Panc1 (cell line): ENCODE measurements at regions not wholly inside any gene's neighbourhood (a gene's known extent, or its start where the extent isn't known, plus 50 kb on each side); places are given as distances from the start of the nearest gene placed in this dataset.

Experiments used
- ATAC-seq: fragments of 200-7000 bp; cut with Tn5 transposase; 2 replicates; pipeline ENCODE4 v1.9.1; 2020; ENCODE audit warnings: mild to moderate bottlenecking, moderate library complexity
- BruUV-seq: library from RNA; stranded (reverse); fragments of 400-500 nt; replicated peaks from 2 replicates; lab custom pipeline; 2021; lab: Mats Ljungman, UMichigan
- CTCF ChIA-PET: fragments of 300-600 bp; sonication (Branson Sonifier 250); formaldehyde crosslinking; loops from one replicate; lab custom pipeline; 2022; ENCODE audit warnings: antibody characterized with exemption; lab: Charles Lee
- POLR2A ChIA-PET: fragments of 300-600 bp; sonication (Branson Sonifier 250); formaldehyde crosslinking; loops from one replicate; lab custom pipeline; 2022; ENCODE audit warnings: antibody characterized with exemption; lab: Charles Lee
- DNase-seq: peaks from one replicate; pipeline ENCODE4 v3.0.0-alpha.2; 2010; ENCODE audit warnings: low read depth, low spot score
- H3K27ac ChIP-seq: 2 replicates; pipeline ENCODE4 v1.5.1; 2011; ENCODE audit warnings: mild to moderate bottlenecking, low read length, inconsistent platforms
- H3K27me3 ChIP-seq: fragments of 200-500 bp; sonication (Bioruptor generic); 2 replicates; pipeline ENCODE4 v1.6.0; 2014; ENCODE audit warnings: low read length, inconsistent platforms; ENCODE audit not compliant: control insufficient read depth, insufficient read depth
- H3K36me3 ChIP-seq: fragments of 200-500 bp; sonication (Bioruptor generic); 2 replicates; pipeline ENCODE4 v1.5.1; 2014; ENCODE audit warnings: inconsistent platforms, mild to moderate bottlenecking, low read length, moderate library complexity; ENCODE audit not compliant: control insufficient read depth, insufficient read depth
- H3K4me1 ChIP-seq: 2 replicates; pipeline ENCODE4 v1.5.1; 2011; ENCODE audit warnings: inconsistent platforms, mild to moderate bottlenecking, low read length, moderate library complexity; ENCODE audit not compliant: control insufficient read depth, insufficient read depth
- H3K4me3 ChIP-seq, 2 experiments: 2 replicates each; pipeline ENCODE4 v1.5.1; 2011 to 2012; ENCODE audit warnings: low read depth in 2 of 2, low read length in 2 of 2, mild to moderate bottlenecking in 2 of 2, inconsistent platforms in 1 of 2, moderate library complexity in 1 of 2
- H3K9me3 ChIP-seq: fragments of 200-500 bp; sonication (Bioruptor generic); 2 replicates; pipeline ENCODE4 v1.5.1; 2014; ENCODE audit warnings: low read depth, mild to moderate bottlenecking, inconsistent platforms, low read length, moderate library complexity; ENCODE audit not compliant: control insufficient read depth, insufficient read depth
- CTCF ChIP-seq: fragments of 450-650 bp; IDR thresholded peaks from 2 replicates; pipeline ENCODE4 v1.5.1; 2017; ENCODE audit warnings: mild to moderate bottlenecking
- POLR2AphosphoS5 ChIP-seq: IDR thresholded peaks from 2 replicates; pipeline ENCODE4 v1.6.1; 2012; ENCODE audit warnings: mild to moderate bottlenecking, low read depth, low read length, moderate library complexity
- REST ChIP-seq, 2 experiments: IDR thresholded peaks; 2 replicates each; pipeline ENCODE4 v1.6.1; 2011 to 2012; ENCODE audit warnings: low read depth in 2 of 2, control low read depth in 1 of 2, low read length in 1 of 2, mild to moderate bottlenecking in 1 of 2, moderate library complexity in 1 of 2; ENCODE audit not compliant: insufficient read depth in 1 of 2
- SIN3A ChIP-seq: IDR thresholded peaks from 2 replicates; pipeline ENCODE4 v1.6.1; 2012; ENCODE audit warnings: low read depth, mild to moderate bottlenecking, low read length, moderate library complexity, borderline replicate concordance; ENCODE audit not compliant: insufficient read depth
- TCF7L2 ChIP-seq: IDR thresholded peaks from 2 replicates; pipeline ENCODE4 v1.6.1; 2011; ENCODE audit warnings: mild to moderate bottlenecking, low read depth, low read length, inconsistent platforms
- in situ Hi-C: cut with HindIII; loops from 2 replicates; pipeline ENCODE4 v1.10.0; 2016; ENCODE audit warnings: low sequenced_read_pairs, low pct_unique_long_range_greater_than_20kb
- intact Hi-C: fragments of 100-400 bp; cut with micrococcal nuclease; formaldehyde crosslinking; loops from one replicate; pipeline ENCODE4 v1.10.0; 2022; ENCODE audit not compliant: unreplicated experiment

GRCh38 chr1:47645151-47645550, 207.3 kb downstream of the FOXD2 start:
- Histone ChIP-seq H3K27me3 (no peaks in the 10 kb centered on the region), H3K4me1 (no peaks in the 10 kb centered on the region), H3K36me3 (no peaks in the 10 kb centered on the region), H3K4me3 (no peak overlapping the region), H3K27ac (no peak overlapping the region), H3K9me3 (no peaks in the 10 kb centered on the region)
- DNase-seq (no peak), ATAC-seq (no peak)
- ChIA-PET POLR2A (no interaction called here), CTCF (interaction anchor here (0.6 kb wide), 1 partner anchor 72 kb away, joined by 3 read pairs; no protein-coding TSS in a partner anchor)
- BruUV-seq, result no TSS peak
- in situ Hi-C loops (no loop called here), intact Hi-C loops (no loop called here)
- TF ChIP-seq SIN3A (no peak), TCF7L2 (no peak), REST (IDR thresholded peaks at IDR 0.05; ENCODE audit: insufficient read depth in 1 of 2, low read depth in 2 of 2, low read length in 1 of 2) (no peak), CTCF (no peak), POLR2AphosphoS5 (no peak)

GRCh38 chr1:47646676-47647075, 208.8 kb downstream of the FOXD2 start:
- intact Hi-C loops, result no loop called here

More at GRCh38 chr1:47646676-47647075, 208.8 kb downstream of the FOXD2 start:
- Histone ChIP-seq H3K27ac (no peak overlapping the region), H3K27me3 (no peaks in the 10 kb centered on the region), H3K4me3 (no peak overlapping the region), H3K4me1 (no peaks in the 10 kb centered on the region), H3K36me3 (no peaks in the 10 kb centered on the region), H3K9me3 (no peaks in the 10 kb centered on the region)
- no peak for ATAC-seq
- no peak for DNase-seq
- in situ Hi-C loops, result no loop called here
- TF ChIP-seq CTCF (no peak), REST (IDR thresholded peaks at IDR 0.05; ENCODE audit: insufficient read depth in 1 of 2, low read depth in 2 of 2, low read length in 1 of 2) (no peak), POLR2AphosphoS5 (no peak), SIN3A (no peak), TCF7L2 (no peak)
- CTCF ChIA-PET, result no interaction called here
- POLR2A ChIA-PET, result no interaction called here
- no TSS peak for BruUV-seq
